ENCODE measurements at regions not wholly inside any gene's neighbourhood (a gene's known extent, or its start where the extent isn't known, plus 50 kb on each side); places are given as distances from the start of the nearest gene placed in this dataset.

DNA sequence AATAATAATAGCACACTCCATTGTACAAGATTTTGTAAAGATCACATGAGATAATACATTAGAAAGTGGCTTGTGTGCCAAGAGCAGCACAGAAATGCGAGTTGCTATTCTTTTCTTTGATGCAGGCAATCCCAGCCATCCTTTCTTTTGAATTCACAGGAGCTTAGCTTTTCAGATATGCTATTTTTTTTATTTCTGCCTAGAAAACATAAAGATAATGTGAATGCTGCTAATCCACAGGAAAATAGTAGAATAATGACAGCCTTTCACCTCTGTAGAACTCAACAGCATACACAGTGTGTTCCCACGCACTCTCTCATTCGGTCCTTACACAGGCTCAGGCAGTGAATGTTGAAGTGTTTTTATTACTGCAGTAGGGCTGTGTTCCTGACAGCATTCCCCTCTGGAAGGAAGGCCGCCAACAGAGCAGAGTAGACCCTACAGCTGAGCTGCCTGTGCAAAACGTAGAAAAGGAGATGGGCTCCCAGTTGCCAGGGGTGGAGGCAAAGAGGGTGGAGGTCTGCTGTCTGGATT lies 138.8 kb upstream of the TAPT1 start:
- Histone ChIP-seq H3K27ac (ENCODE audit: low read length) (no peak overlapping the region), H3K9me3 (ENCODE audit: control insufficient read depth, low read length) (no peaks in the 10 kb centered on the region), H3K4me1 (ENCODE audit: control insufficient read depth, insufficient read depth, low read length) (no peaks in the 10 kb centered on the region), H3K27me3 (ENCODE audit: control insufficient read depth, insufficient read depth) (no peaks in the 10 kb centered on the region), H3K4me3 (ENCODE audit: low read length) (no peak overlapping the region)
- intact Hi-C loops (cut with DNase I) = no loop called here
- no peak for ATAC-seq
- no peak for DNase-seq
- WGBS = 62% methylated on average over 5 of the region's 5 CpGs

DNA sequence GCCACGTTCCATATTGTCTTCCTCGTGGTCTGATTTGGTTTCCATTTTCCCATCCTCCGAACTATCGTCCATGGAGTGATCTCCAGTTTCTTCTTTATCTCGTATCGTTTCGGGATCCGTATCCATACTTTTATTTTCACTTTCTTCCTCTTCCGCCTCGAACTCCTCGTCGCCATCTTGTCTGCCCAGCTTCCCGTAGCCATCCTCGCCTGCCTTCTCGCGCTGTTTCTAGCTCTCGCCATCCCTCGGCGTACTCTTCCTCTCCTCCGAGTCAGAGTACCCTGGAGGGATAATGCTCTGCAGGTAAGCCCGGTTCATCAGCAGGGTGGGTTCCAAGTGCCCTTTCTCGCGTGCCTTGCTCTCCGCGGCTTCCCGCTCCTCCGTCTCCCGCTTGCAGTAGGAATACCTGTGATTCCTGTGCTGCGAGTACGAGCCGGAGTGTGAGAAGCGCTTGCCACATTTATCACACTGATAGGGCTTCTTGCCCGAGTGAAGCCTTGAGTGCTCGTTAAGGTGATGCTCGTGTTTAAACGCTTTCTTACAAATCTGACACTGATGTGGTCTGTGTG lies 134.5 kb upstream of the TAPT1 start:
- ATAC-seq (no peak), DNase-seq (no peak)
- no peak overlapping the region for H3K27ac ChIP-seq (ENCODE audit: low read length)
- no peak overlapping the region for H3K4me3 ChIP-seq (ENCODE audit: low read length)
- intact Hi-C loops (cut with DNase I) = no loop called here
- no peaks in the 10 kb centered on the region for H3K27me3 ChIP-seq (ENCODE audit: control insufficient read depth, insufficient read depth)
- WGBS = 92% methylated on average over 36 of the region's 36 CpGs
- no peaks in the 10 kb centered on the region for H3K9me3 ChIP-seq (ENCODE audit: control insufficient read depth, low read length)
- no peaks in the 10 kb centered on the region for H3K4me1 ChIP-seq (ENCODE audit: control insufficient read depth, insufficient read depth, low read length)

- Histone ChIP-seq H3K27me3 (ENCODE audit: control insufficient read depth, insufficient read depth) (no peaks in the 10 kb centered on the region), H3K4me1 (ENCODE audit: control insufficient read depth, insufficient read depth, low read length) (no peaks in the 10 kb centered on the region), H3K27ac (ENCODE audit: low read length) (no peak overlapping the region), H3K9me3 (ENCODE audit: control insufficient read depth, low read length) (no peaks in the 10 kb centered on the region), H3K4me3 (ENCODE audit: low read length) (no peak overlapping the region)
- DNase-seq = no peak
- intact Hi-C loops (cut with DNase I) = no loop called here
- 91% methylated on average over 5 of the region's 5 CpGs for WGBS
- no peak for ATAC-seq
Measured at GRCh38 chr4:16353165-16353564, 126.9 kb upstream of the TAPT1 start.

GRCh38 chr4:16351161-16351560 lies 124.9 kb upstream of the TAPT1 start:
- 52% methylated on average over 8 of the region's 8 CpGs for WGBS
- intact Hi-C loops (cut with DNase I) = no loop called here
- Histone ChIP-seq H3K9me3 (ENCODE audit: control insufficient read depth, low read length) (no peaks in the 10 kb centered on the region), H3K27ac (ENCODE audit: low read length) (no peak overlapping the region), H3K27me3 (ENCODE audit: control insufficient read depth, insufficient read depth) (no peaks in the 10 kb centered on the region), H3K4me1 (ENCODE audit: control insufficient read depth, insufficient read depth, low read length) (no peaks in the 10 kb centered on the region), H3K4me3 (ENCODE audit: low read length) (no peak overlapping the region)
- DNase-seq (no peak), ATAC-seq (no peak)

DNA sequence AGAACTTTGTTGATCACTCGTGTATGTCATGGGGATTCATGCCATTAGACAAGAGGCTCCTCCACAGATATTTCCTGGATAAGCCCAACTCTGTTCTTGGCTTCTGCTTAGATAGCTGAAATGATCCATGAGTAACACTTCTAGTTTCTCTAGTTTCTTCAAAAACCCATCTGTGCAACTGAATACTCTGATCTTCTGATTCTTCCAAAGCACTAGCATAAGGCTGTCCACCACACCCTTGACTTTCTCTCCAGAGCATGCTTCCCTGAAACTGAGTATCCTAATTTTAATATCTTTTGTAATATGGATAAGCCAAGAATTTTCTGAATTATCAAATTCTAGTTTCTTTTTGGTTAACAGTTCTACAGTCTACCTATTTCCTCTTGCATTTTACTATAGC lies 118.6 kb upstream of the TAPT1 start:
- Histone ChIP-seq H3K4me1 (ENCODE audit: control insufficient read depth, insufficient read depth, low read length) (no peaks in the 10 kb centered on the region), H3K9me3 (ENCODE audit: control insufficient read depth, low read length) (no peaks in the 10 kb centered on the region), H3K27me3 (ENCODE audit: control insufficient read depth, insufficient read depth) (no peaks in the 10 kb centered on the region), H3K27ac (ENCODE audit: low read length) (no peak overlapping the region), H3K4me3 (ENCODE audit: low read length) (no peak overlapping the region)
- DNase-seq = no peak
- intact Hi-C loops (cut with DNase I) = no loop called here
- WGBS = 65% methylated on average over 1 of the region's 1 CpG
- no peak for ATAC-seq

GRCh38 chr4:16337936-16338335 lies 111.7 kb upstream of the TAPT1 start:
- no peak for DNase-seq
- intact Hi-C loops (cut with DNase I) = no loop called here

DNA sequence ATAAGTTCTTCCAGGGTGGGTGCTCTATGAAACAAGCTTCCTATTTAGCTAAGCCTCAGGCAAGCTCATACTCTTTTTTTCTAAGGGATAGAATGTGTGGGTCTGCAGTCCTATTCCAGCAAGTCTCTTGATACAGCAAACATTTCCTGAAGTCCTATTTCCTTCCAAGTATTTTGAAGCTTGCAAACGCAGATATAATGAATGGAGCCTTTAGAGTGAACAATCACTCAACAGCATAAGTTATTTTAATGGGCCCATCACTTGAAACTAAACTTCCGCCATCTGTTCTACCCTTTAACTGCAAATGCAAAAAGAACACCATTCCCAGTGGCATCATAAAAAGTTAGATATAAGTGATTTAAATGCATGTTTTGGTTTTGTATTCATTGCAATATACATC lies 108.3 kb upstream of the TAPT1 start:
- H3K9me3 ChIP-seq (ENCODE audit: control insufficient read depth, low read length) = no peaks in the 10 kb centered on the region
- no peak for DNase-seq
- intact Hi-C loops (cut with DNase I) = no loop called here
- no peak overlapping the region for H3K4me3 ChIP-seq (ENCODE audit: low read length)
- no peaks in the 10 kb centered on the region for H3K27me3 ChIP-seq (ENCODE audit: control insufficient read depth, insufficient read depth)
- no peaks in the 10 kb centered on the region for H3K4me1 ChIP-seq (ENCODE audit: control insufficient read depth, insufficient read depth, low read length)
- ATAC-seq = no peak
- H3K27ac ChIP-seq (ENCODE audit: low read length) = no peak overlapping the region
- WGBS = 50% methylated on average over 2 of the region's 2 CpGs

More at GRCh38 chr4:16337936-16338335, 111.7 kb upstream of the TAPT1 start:
- no peak for ATAC-seq
- Histone ChIP-seq H3K4me1 (ENCODE audit: control insufficient read depth, insufficient read depth, low read length) (no peaks in the 10 kb centered on the region), H3K27me3 (ENCODE audit: control insufficient read depth, insufficient read depth) (no peaks in the 10 kb centered on the region), H3K27ac (ENCODE audit: low read length) (no peak overlapping the region), H3K4me3 (ENCODE audit: low read length) (no peak overlapping the region), H3K9me3 (ENCODE audit: control insufficient read depth, low read length) (no peaks in the 10 kb centered on the region)
- 81% methylated on average over 2 of the region's 2 CpGs for WGBS

- H3K4me3 ChIP-seq (ENCODE audit: low read length) = no peak overlapping the region
- DNase-seq (no peak), ATAC-seq (no peak)
- H3K27me3 ChIP-seq (ENCODE audit: control insufficient read depth, insufficient read depth) = no peaks in the 10 kb centered on the region
- 89% methylated on average over 1 of the region's 1 CpG for WGBS
- intact Hi-C loops (cut with DNase I) = no loop called here
- H3K9me3 ChIP-seq (ENCODE audit: control insufficient read depth, low read length) = no peaks in the 10 kb centered on the region
- no peaks in the 10 kb centered on the region for H3K4me1 ChIP-seq (ENCODE audit: control insufficient read depth, insufficient read depth, low read length)
- no peak overlapping the region for H3K27ac ChIP-seq (ENCODE audit: low read length)
Measured at GRCh38 chr4:16329797-16330134, 103.5 kb upstream of the TAPT1 start.

DNA sequence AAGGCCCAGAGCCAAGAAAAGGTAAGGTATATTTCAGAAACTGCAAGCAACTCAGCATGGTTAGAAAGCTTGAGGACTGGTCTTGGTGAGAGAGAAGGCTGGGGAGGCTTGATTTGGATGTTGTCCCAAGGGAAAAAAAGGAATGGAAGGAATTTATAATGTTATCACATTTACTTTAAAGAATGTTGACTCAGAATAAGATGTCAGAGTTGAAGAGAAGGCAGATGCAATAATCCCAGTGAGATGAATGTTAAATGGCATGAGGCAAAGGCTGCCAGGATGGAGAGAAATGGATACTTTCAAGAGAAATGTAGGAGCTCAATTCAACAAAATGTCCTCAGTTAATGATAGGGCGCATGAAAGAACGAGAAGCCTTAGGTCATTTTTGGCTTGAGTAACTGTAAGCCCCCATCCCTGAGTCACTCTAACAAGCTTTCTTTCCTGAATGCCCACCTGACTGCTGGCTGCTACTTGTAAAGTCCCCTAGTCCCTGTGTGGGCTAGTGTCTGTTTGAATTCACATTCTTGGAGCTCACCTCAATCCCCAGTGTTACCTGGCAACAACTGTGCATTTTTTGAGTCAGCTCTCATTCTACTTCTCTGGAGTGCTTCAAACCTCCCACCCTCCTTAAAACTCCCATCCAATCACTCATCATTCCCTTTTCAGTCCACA lies 103.0 kb upstream of the TAPT1 start:
- Histone ChIP-seq H3K27ac (ENCODE audit: low read length) (no peak overlapping the region), H3K4me3 (ENCODE audit: low read length) (no peak overlapping the region), H3K4me1 (ENCODE audit: control insufficient read depth, insufficient read depth, low read length) (no peaks in the 10 kb centered on the region), H3K27me3 (ENCODE audit: control insufficient read depth, insufficient read depth) (no peaks in the 10 kb centered on the region), H3K9me3 (ENCODE audit: control insufficient read depth, low read length) (no peaks in the 10 kb centered on the region)
- ATAC-seq (no peak), DNase-seq (no peak)
- 67% methylated on average over 2 of the region's 2 CpGs for WGBS
- intact Hi-C loops (cut with DNase I) = no loop called here

DNA sequence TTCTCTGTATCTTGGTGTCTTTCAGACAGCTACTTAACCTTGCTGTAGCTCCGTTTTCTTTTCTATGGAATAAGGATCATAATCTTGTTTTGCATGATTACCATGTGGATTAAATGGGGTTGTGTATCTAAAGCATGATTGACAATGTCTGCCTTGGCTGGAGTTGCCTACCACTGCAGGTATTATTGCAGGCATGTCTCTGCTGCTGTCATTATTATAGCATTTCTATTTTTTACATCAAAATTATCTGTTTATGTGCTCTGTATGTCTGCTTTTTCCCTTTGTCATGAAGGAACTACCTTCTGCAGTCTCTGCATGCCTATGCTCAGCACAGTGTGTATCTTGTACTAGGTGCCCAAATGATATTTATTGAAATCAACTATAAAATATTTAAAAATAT lies 95.9 kb upstream of the TAPT1 start:
- no peak for DNase-seq
- 40% methylated on average over 1 of the region's 1 CpG for WGBS
- intact Hi-C loops (cut with DNase I) = no loop called here
- Histone ChIP-seq H3K9me3 (ENCODE audit: control insufficient read depth, low read length) (no peaks in the 10 kb centered on the region), H3K4me1 (ENCODE audit: control insufficient read depth, insufficient read depth, low read length) (no peaks in the 10 kb centered on the region), H3K4me3 (ENCODE audit: low read length) (no peak overlapping the region), H3K27ac (ENCODE audit: low read length) (no peak overlapping the region), H3K27me3 (ENCODE audit: control insufficient read depth, insufficient read depth) (no peaks in the 10 kb centered on the region)
- ATAC-seq = no peak

GRCh38 chr4:16315456-16315855 lies 89.2 kb upstream of the TAPT1 start:
- ATAC-seq (no peak), DNase-seq (no peak)
- Histone ChIP-seq H3K27ac (ENCODE audit: low read length) (no peak overlapping the region), H3K27me3 (ENCODE audit: control insufficient read depth, insufficient read depth) (no peaks in the 10 kb centered on the region), H3K4me3 (ENCODE audit: low read length) (no peak overlapping the region), H3K9me3 (ENCODE audit: control insufficient read depth, low read length) (no peaks in the 10 kb centered on the region), H3K4me1 (ENCODE audit: control insufficient read depth, insufficient read depth, low read length) (no peaks in the 10 kb centered on the region)
- 93% methylated on average over 8 of the region's 8 CpGs for WGBS
- intact Hi-C loops (cut with DNase I) = no loop called here

DNA sequence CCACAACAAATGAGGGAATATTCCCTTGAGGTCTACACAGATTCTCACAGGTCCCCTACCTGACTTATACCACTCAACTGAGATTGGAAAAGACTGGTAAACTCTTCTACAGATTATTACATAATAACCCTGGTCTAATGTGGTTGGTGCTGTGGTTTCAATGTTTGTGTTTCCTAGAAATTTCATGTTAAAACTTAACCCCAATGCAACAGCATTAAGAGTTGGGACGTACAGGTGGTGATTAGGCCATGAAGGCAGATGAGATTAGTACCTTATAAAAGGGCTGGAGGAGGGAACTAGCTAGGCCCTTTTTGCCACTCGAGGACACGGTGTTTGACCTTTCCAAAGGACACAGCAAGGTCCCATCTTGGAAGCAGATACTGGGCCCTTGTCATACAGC lies 84.3 kb upstream of the TAPT1 start:
- no peak for ATAC-seq
- no peak for DNase-seq
- no peak overlapping the region for H3K27ac ChIP-seq (ENCODE audit: low read length)
- H3K27me3 ChIP-seq (ENCODE audit: control insufficient read depth, insufficient read depth) = no peaks in the 10 kb centered on the region
- H3K9me3 ChIP-seq (ENCODE audit: control insufficient read depth, low read length) = no peaks in the 10 kb centered on the region
- intact Hi-C loops (cut with DNase I) = no loop called here
- no peaks in the 10 kb centered on the region for H3K4me1 ChIP-seq (ENCODE audit: control insufficient read depth, insufficient read depth, low read length)
- H3K4me3 ChIP-seq (ENCODE audit: low read length) = no peak overlapping the region
- 88% methylated on average over 3 of the region's 3 CpGs for WGBS

Data from right cardiac atrium (tissue), 5 donors.